Activated CD8-positive, alpha-beta memory T cell treated with anti-CD3 and anti-CD28 coated beads for 48 hours (primary cell): ENCODE measurements at regions not wholly inside any gene's neighbourhood (a gene's known extent, or its start where the extent isn't known, plus 50 kb on each side); places are given as distances from the start of the nearest gene placed in this dataset.
"Not testable (repeated sequence)": the region's sequence is repeated elsewhere in the genome, so short reads cannot be mapped to it uniquely, and the experiment has no call there.

Source experiments
- DNase-seq, 3 experiments: peaks; one replicate each; pipeline ENCODE4 v3.0.0-alpha.2; 2020; ENCODE audit warnings: low read depth in 2 of 3, low spot score in 2 of 3

- no peak for DNase-seq
These were observed 199.4 kb upstream of the GPRIN3 start for GRCh38 chr4:89506866-89507491.

- DNase-seq: no peak
These were observed 195.0 kb upstream of the GPRIN3 start for GRCh38 chr4:89502581-89502980.

- DNase-seq: no peak
These were observed 190.1 kb upstream of the GPRIN3 start for GRCh38 chr4:89497517-89498308.

- no peak for DNase-seq
These were observed 189.3 kb upstream of the GPRIN3 start for GRCh38 chr4:89496851-89497250.

GRCh38 chr4:89493367-89493766 is 185.8 kb upstream of the GPRIN3 start:
- no peak for DNase-seq

GRCh38 chr4:89492581-89493071 is 185.0 kb upstream of the GPRIN3 start:
- no peak for DNase-seq

- no peak for DNase-seq
These were observed 184.2 kb upstream of the GPRIN3 start for GRCh38 chr4:89491761-89492160.

GRCh38 chr4:89489921-89490431 is 182.4 kb upstream of the GPRIN3 start:
- DNase-seq: not testable (repeated sequence)

- no peak for DNase-seq
These were observed 181.8 kb upstream of the GPRIN3 start for GRCh38 chr4:89489338-89489771.

DNA sequence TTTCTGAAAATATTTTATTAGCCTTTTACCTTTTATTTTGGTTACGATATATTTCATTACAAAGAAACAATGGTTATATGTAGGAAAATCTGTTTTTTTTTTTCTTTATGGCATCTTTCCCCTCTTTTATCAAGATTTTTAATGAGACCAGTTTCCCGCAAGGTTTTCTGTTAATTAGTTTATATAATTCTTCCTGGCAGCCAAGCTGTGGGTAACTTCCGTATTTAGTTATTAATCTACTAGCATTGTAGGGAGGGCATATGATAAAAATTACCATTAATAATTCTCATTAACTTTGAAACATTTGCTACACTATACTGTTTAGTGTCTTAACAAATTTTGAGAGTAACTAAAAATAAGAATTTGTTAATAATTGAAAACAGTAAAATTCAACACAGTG is 181.1 kb upstream of the GPRIN3 start:
- no peak for DNase-seq

DNA sequence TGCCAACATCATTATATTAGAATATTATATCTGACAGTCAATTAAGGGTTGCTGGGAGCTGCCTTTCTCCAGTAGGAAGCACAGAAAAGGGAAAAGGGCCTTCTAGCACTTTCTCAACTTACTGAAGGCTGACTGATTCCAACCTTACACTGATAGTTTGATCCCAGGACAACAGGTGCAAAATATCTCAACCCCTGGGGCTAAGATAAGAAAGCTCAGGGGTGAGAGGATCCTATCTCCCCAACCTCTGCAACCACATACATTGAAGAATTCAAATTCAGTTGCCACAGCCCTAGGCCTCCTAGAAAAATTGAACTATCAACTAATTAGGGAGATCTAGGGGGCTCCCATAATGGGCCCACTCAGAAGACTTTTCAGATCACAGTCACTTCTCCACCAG is 179.1 kb upstream of the GPRIN3 start:
- no peak for DNase-seq

DNA sequence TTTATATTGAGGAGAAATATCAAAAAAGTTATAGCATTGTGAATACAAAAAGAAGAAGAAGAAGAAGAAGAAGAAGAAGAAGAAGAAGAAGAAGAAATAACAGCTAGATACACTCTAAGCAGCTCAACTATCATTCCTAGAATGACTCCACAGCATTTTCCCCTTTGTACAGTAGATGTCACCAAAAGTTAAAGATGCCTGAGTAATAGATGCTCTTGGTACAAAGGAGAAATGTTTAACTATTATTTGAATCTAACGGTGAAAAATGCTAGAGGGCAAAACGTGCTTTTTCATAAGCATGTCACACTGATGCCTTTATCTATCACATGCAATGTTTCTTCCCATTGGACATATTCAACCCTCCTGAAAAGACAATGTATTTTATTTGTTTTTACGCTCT is 178.4 kb upstream of the GPRIN3 start:
- DNase-seq: no peak

GRCh38 chr4:89483833-89484232 is 176.2 kb upstream of the GPRIN3 start:
- no peak for DNase-seq

DNA sequence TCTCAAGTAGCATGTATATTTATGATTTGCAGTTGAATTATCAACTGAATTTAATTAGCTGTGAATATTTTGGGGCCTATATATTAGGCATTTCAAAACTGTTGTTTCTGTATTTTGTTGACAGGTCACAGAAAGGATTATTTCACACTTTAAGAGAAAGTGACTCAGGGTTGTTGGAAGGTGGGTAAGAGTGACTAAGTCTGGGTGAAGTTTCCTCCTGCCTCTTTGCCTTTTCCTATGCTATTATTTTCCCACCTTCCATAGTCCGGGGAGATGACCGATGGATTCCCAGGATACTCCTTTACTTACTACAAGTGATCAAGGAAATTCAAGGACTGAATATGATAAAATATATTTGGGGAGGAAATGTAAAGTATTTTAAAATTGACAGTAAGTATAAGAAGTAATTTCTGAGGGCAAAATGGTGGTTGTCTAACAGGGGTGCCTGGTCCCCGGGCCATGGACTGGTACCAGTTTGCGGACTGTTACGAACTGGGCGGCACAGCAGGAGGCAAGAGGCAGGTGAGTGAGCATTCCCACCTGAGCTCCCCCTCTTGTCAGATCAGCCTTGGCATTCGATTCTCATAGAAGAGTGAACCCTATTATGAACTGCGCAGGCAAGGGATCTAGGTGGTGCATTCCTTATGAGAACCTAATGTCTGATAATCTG is 175.5 kb upstream of the GPRIN3 start:
- DNase-seq: no peak

DNA sequence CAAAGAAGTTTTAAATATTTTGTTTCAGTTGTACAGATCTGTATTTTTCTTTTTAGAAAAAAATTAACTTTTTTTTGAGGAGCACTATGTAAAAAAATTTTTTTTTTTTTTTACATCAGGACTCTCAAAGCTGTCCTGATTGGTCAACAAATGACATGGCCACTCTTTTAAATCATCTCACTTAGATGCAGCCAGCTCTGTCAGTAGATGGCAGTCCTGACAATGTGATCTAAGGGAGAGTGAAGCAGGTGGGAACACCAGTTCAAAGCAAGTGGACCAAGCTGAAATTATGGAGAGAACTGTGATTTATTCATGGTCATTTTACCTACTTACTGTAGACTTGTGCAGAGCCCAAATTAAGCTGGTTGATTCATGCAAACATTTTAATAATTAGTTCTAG is 174.7 kb upstream of the GPRIN3 start:
- DNase-seq: no peak

GRCh38 chr4:89469930-89470375 is 162.4 kb upstream of the GPRIN3 start:
- no peak for DNase-seq

DNA sequence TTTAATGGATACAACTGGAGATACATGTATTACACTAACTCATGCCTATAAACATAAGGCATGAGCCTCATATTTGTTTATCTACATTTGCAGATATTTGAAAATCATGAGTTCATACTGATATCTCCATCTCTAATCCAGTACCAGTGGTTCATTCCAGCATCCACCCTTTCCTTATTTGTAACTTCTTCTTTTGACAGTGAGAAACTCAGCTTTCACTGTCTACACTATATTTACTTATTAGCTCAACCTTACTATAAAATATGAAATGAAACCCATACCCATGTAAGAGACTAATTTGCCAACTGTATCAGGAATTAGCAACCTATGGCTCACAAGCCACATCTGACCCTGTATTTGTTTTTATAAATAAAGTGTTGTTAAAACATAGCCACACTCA is 161.9 kb upstream of the GPRIN3 start:
- no peak for DNase-seq

DNA sequence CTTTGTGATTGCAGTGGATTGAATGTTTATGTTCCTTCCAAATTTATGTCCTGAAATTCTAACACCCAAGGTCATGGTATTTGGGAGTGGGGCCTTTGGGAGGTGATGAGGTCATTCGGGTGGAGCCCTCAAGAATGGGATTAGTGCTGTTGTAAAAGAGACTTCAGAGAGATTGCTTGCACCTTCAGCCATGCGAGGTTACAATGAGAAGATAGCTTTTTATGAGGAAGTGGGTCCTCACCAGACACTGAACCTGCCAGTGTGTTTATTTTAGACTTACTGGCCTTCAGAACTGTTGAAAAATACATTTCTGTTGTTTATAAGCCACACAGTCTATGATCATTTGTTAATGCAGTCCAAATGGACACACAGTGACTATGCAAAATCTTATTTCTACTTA is 161.0 kb upstream of the GPRIN3 start:
- DNase-seq: no peak

DNA sequence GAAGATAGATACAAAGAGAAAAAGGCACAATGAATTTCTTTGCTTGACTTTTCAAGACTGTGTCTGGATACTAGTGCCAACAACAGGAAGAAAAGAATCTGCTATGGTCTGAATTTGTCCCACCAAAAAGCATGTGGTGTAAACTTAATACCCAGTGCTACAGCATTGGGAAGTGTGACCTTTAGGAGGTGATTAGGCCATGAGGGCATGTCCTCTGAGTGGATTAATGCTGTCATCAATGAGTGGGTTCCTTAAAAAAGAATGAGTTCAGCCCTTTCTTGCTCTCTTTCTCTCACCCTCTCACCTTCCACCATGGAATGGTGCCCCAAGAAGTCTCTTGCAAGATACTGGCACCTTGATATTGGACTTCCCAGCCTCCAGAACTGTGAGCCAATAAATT is 155.7 kb upstream of the GPRIN3 start:
- DNase-seq: no peak

DNA sequence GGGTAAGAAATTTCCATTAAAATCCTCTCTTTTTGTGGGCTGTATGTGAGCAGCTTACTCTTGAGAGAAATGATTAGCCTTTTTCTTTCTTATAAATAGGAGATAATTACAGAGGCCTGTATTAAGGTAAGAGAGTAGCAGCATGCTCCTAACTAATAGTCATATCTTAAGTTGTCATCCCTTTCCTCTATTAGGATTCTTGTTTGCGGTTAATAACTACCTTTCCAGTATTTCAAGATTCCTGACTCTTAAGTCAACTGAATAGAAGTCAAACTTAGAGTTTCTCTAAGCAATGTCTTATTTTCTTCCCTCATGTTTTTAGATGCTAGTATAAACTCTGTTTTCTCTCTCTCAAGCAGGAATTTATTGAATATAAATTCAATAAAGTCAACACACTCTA is 139.9 kb upstream of the GPRIN3 start:
- no peak for DNase-seq

DNA sequence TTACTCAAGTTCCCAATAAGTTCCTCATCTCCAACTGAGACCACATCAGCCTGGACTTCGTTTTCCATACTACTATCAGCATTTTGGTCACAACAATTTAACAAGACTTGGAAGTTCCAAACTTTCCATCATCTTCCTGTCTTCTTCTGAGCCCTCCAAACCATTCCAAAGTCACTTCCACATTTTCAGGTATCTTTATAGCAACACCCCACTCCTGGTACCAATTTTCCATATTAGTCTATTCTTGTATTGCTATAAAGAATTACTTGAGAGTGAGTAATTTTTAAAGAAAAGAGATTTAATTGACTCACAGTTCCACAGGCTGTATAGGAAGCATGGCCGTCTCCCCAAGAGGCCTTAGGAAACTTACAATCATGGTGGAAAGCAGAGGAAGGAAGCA is 138.6 kb upstream of the GPRIN3 start:
- no peak for DNase-seq

- DNase-seq: no peak
These were observed 131.9 kb upstream of the GPRIN3 start for GRCh38 chr4:89439533-89439932.
